GM23338 (cell line): ENCODE measurements at regions not wholly inside any gene's neighbourhood (a gene's known extent, or its start where the extent isn't known, plus 50 kb on each side); places are given as distances from the start of the nearest gene placed in this dataset.

Experiments
- ATAC-seq: fragments of 200-7000 bp; cut with Tn5 transposase; 3 replicates; pipeline ENCODE4 v1.9.1; 2020
- DNase-seq: peaks from one replicate; pipeline ENCODE4 v3.0.0-alpha.2; 2015; ENCODE audit warnings: low spot score
- H2AFZ ChIP-seq: fragments of 200-600 bp; sonication (generic); 2 replicates; pipeline ENCODE4 v1.8.0; 2016; ENCODE audit warnings: antibody characterized with exemption, mild to moderate bottlenecking, moderate library complexity
- H3F3A ChIP-seq: fragments of 200-600 bp; sonication (generic); replicated peaks from 2 replicates; pipeline ENCODE4 v1.8.0; 2017; ENCODE audit warnings: antibody characterized with exemption, mixed run types, low read depth
- H3K27ac ChIP-seq: fragments of 200-600 bp; sonication (generic); 2 replicates; pipeline ENCODE4 v1.6.1; 2016; ENCODE audit warnings: low read depth
- H3K27me3 ChIP-seq: fragments of 200-600 bp; sonication (generic); 2 replicates; pipeline ENCODE4 v1.8.0; 2016; ENCODE audit warnings: mild to moderate bottlenecking, mixed run types, moderate library complexity; ENCODE audit not compliant: insufficient read depth
- H3K36me3 ChIP-seq: fragments of 200-600 bp; sonication (generic); 2 replicates; pipeline ENCODE4 v1.8.0; 2016; ENCODE audit warnings: mild to moderate bottlenecking; ENCODE audit not compliant: insufficient read depth
- H3K4me1 ChIP-seq: fragments of 200-600 bp; sonication (generic); 2 replicates; pipeline ENCODE4 v1.8.0; 2016; ENCODE audit warnings: mild to moderate bottlenecking, moderate library complexity; ENCODE audit not compliant: insufficient read depth
- H3K4me2 ChIP-seq: fragments of 200-600 bp; sonication (generic); 2 replicates; pipeline ENCODE4 v1.7.1; 2017; ENCODE audit warnings: mixed run types
- H3K4me3 ChIP-seq: fragments of 200-600 bp; sonication (generic); 2 replicates; pipeline ENCODE4 v1.6.1; 2016; ENCODE audit warnings: mixed run types
- H3K79me2 ChIP-seq: fragments of 200-600 bp; sonication (generic); replicated peaks from 2 replicates; pipeline ENCODE4 v1.8.0; 2017; ENCODE audit warnings: mild to moderate bottlenecking; ENCODE audit not compliant: insufficient read depth
- H3K9me2 ChIP-seq: fragments of 200-600 bp; sonication (generic); 2 replicates; pipeline ENCODE4 v1.8.0; 2017; ENCODE audit not compliant: insufficient read depth
- H4K20me1 ChIP-seq: fragments of 200-600 bp; sonication (generic); replicated peaks from 2 replicates; pipeline ENCODE4 v1.8.0; 2017; ENCODE audit warnings: mild to moderate bottlenecking; ENCODE audit not compliant: insufficient read depth
- H3K27ac Mint-ChIP-seq: 2 replicates; pipeline ENCODE4 v1.8.0; 2020; ENCODE audit warnings: inconsistent platforms, mild to moderate bottlenecking, moderate library complexity, mixed read lengths
- H3K27me3 Mint-ChIP-seq: 3 replicates; pipeline ENCODE4 v1.8.0; 2022; ENCODE audit warnings: low read depth, mild to moderate bottlenecking, moderate library complexity, mixed read lengths, inconsistent platforms; ENCODE audit not compliant: insufficient read depth, poor library complexity
- H3K36me3 Mint-ChIP-seq: 3 replicates; pipeline ENCODE4 v1.8.0; 2021; ENCODE audit warnings: low read depth, mild to moderate bottlenecking, inconsistent platforms, moderate library complexity, mixed read lengths
- H3K4me1 Mint-ChIP-seq: 3 replicates; pipeline ENCODE4 v1.8.0; 2020; ENCODE audit warnings: mild to moderate bottlenecking, inconsistent platforms, mixed read lengths
- H3K4me3 Mint-ChIP-seq: 3 replicates; pipeline ENCODE4 v1.8.0; 2021; ENCODE audit warnings: moderate library complexity, mild to moderate bottlenecking, inconsistent platforms, mixed read lengths
- H3K9me3 Mint-ChIP-seq: 3 replicates; pipeline ENCODE4 v1.8.0; 2020; ENCODE audit warnings: moderate library complexity, mild to moderate bottlenecking, inconsistent platforms, mixed read lengths
- CTCF ChIP-seq, 2 experiments: fragments of 200-600 bp in 1 of 2; sonication (generic) in 1 of 2; conservative IDR thresholded peaks; 2 replicates each; pipeline versions ENCODE4 v1.5.1 to v1.6.1; 2016 to 2017; ENCODE audit warnings: antibody characterized with exemption in 2 of 2, low read depth in 2 of 2, mild to moderate bottlenecking in 2 of 2, moderate library complexity in 1 of 2
- EZH2phosphoT487 ChIP-seq: fragments of 200-600 bp; sonication (generic); IDR thresholded peaks from one replicate; pipeline ENCODE4 v1.8.1; 2018; ENCODE audit warnings: antibody characterized with exemption; ENCODE audit not compliant: unreplicated experiment
- JUNB ChIP-seq: IDR thresholded peaks from one replicate; pipeline ENCODE4 v1.6.1; 2016; ENCODE audit warnings: antibody characterized with exemption; ENCODE audit not compliant: unreplicated experiment
- NANOG ChIP-seq: IDR thresholded peaks from 2 replicates; pipeline ENCODE4 v1.6.1; 2016; ENCODE audit warnings: antibody characterized with exemption, borderline replicate concordance
- REST ChIP-seq: IDR thresholded peaks from one replicate; pipeline ENCODE4 v1.6.1; 2018; ENCODE audit warnings: antibody characterized with exemption; ENCODE audit not compliant: unreplicated experiment
- STAT1 ChIP-seq: IDR thresholded peaks from one replicate; pipeline ENCODE4 v1.6.1; 2016; ENCODE audit warnings: antibody characterized with exemption; ENCODE audit not compliant: unreplicated experiment
- ZNF462 ChIP-seq: fragments of 250-450 bp; sonication (Bioruptor Pico); IDR thresholded peaks from 2 replicates; pipeline ENCODE4 v1.5.0; 2020; ENCODE audit warnings: mild to moderate bottlenecking, moderate library complexity

- TF ChIP-seq ZNF462 (no peak), REST (no peak), STAT1 (no peak), JUNB (no peak)
These were observed 185.1 kb downstream of the CDH26 start (continued) for GRCh38 chr20:60143261-60143842.

GRCh38 chr20:60144404-60144803, 186.2 kb downstream of the CDH26 start:
- Mint-ChIP-seq H3K27me3 (peaks cover 7% of the 10 kb centered on the region), H3K9me3 (no peaks in the 10 kb centered on the region), H3K27ac (no peak overlapping the region), H3K4me1 (peaks cover 16% of the 10 kb centered on the region), H3K36me3 (no peaks in the 10 kb centered on the region), H3K4me3 (no peak overlapping the region)
- Histone ChIP-seq H2AFZ (no peak overlapping the region), H3K36me3 (no peaks in the 10 kb centered on the region), H3K4me3 (no peak overlapping the region), H3K4me1 (no peaks in the 10 kb centered on the region; the same call in 1 of the 2 replicates), H3K9me2 (no peaks in the 10 kb centered on the region), H3F3A (no peaks in the 10 kb centered on the region), H4K20me1 (no peaks in the 10 kb centered on the region), H3K27ac (no peak overlapping the region), H3K4me2 (no peak overlapping the region), H3K79me2 (no peaks in the 10 kb centered on the region), H3K27me3 (no peaks in the 10 kb centered on the region)
- TF ChIP-seq CTCF (conservative IDR thresholded peaks at IDR 0.05; ENCODE audit: low read depth in 2 of 2) (no peak), EZH2phosphoT487 (no peak), NANOG (no peak)
- no peak for ATAC-seq
- DNase-seq = no peak
